ENCODE measurements at regions not wholly inside any gene's neighbourhood (a gene's known extent, or its start where the extent isn't known, plus 50 kb on each side); places are given as distances from the start of the nearest gene placed in this dataset.
A peak's percentile ranks its signal among the peaks of the same experiment; 100 is the strongest.

DNA sequence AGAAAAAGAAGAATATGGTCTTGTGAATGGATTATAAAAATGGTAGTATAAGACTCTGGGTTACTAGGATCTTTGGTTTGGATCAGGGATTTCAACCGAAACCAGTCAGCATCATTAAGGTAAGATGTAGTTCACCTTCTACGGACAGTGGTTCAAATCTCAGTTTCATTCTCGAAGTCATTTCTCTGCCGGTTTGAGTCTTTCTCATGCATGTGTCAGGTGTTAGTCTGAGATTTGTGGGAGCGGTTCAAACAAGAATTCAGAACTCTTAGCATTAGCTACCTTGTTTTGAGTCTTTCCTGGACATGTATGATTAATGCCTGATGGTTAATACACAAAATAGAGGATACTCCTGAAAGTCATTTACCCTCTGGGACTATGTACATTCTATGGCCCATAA is 735.9 kb upstream of the NUDT12 start:
- H2AFZ ChIP-seq (ENCODE audit: low read depth, low read length): no peak overlapping the region
- H3K9me3 ChIP-seq (ENCODE audit: low read length): no peaks in the 10 kb centered on the region
- H3K27me3 ChIP-seq (ENCODE audit: insufficient read depth, low read length): no peaks in the 10 kb centered on the region
- no peaks in the 10 kb centered on the region for H3K4me1 ChIP-seq (ENCODE audit: insufficient read depth, low read length)
- no peaks in the 10 kb centered on the region for H3K36me3 ChIP-seq (ENCODE audit: insufficient read depth, low read length)
- no peak overlapping the region for H3K4me3 ChIP-seq (ENCODE audit: low read length)

GRCh38 chr5:104297076-104297475 is 734.5 kb upstream of the NUDT12 start:
- H3K9me3 ChIP-seq (ENCODE audit: low read length): no peaks in the 10 kb centered on the region
- no peak overlapping the region for H2AFZ ChIP-seq (ENCODE audit: low read depth, low read length)
- H3K27me3 ChIP-seq (ENCODE audit: insufficient read depth, low read length): no peaks in the 10 kb centered on the region
- H3K4me3 ChIP-seq (ENCODE audit: low read length): no peak overlapping the region
- H3K36me3 ChIP-seq (ENCODE audit: insufficient read depth, low read length): no peaks in the 10 kb centered on the region
- no peaks in the 10 kb centered on the region for H3K4me1 ChIP-seq (ENCODE audit: insufficient read depth, low read length)

GRCh38 chr5:104295991-104296390 is 733.4 kb upstream of the NUDT12 start:
- Histone ChIP-seq H3K4me1 (ENCODE audit: insufficient read depth, low read length) (no peaks in the 10 kb centered on the region), H3K4me3 (ENCODE audit: low read length) (no peak overlapping the region), H3K36me3 (ENCODE audit: insufficient read depth, low read length) (no peaks in the 10 kb centered on the region), H3K9me3 (ENCODE audit: low read length) (no peaks in the 10 kb centered on the region), H2AFZ (ENCODE audit: low read depth, low read length) (no peak overlapping the region), H3K27me3 (ENCODE audit: insufficient read depth, low read length) (no peaks in the 10 kb centered on the region)

DNA sequence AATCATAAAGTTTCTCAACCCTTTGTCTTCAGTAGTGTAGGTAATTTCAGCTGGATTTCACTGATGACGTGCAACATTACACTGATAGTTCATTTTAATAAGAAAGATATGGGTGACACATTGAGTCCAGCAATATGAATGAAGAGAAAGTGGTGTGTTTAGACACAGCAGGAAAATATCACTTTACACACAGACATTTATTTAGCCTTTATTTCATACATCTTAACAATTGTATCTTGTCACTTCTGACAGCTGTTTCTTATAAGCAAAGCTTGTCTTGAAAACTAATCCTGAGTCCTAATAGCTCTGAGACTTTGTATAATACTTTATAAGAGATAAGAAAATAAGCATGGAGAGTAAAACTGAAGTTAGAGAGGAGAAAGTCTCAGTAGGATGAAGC is 720.5 kb upstream of the NUDT12 start:
- no peak overlapping the region for H3K4me3 ChIP-seq (ENCODE audit: low read length)
- no peak overlapping the region for H2AFZ ChIP-seq (ENCODE audit: low read depth, low read length)
- H3K36me3 ChIP-seq (ENCODE audit: insufficient read depth, low read length): no peaks in the 10 kb centered on the region

DNA sequence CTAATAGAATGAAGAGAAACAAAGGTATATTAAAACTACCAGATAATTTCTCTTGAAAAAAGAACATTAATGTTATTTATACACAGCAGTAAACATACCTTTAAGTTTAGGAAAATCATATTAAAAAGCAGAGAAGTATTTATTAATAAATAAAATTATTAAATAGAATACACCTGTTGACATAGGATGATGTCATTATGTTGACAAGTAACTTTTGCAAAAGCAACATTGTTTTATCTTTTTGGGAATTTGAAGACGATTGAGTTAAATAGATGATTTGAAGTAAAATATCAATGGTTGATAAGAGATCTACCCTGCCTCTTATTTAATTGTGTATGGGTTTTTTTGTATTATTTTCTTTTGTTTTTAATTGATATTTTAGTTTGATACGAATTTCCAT is 711.1 kb upstream of the NUDT12 start:
- H3K9me3 ChIP-seq (ENCODE audit: low read length): no peaks in the 10 kb centered on the region
- H3K27me3 ChIP-seq (ENCODE audit: insufficient read depth, low read length): no peaks in the 10 kb centered on the region
- H3K4me3 ChIP-seq (ENCODE audit: low read length): no peak overlapping the region
- H3K36me3 ChIP-seq (ENCODE audit: insufficient read depth, low read length): no peaks in the 10 kb centered on the region
- H2AFZ ChIP-seq (ENCODE audit: low read depth, low read length): no peak overlapping the region
- H3K4me1 ChIP-seq (ENCODE audit: insufficient read depth, low read length): no peaks in the 10 kb centered on the region

More for the DNA sequence above, 720.5 kb upstream of the NUDT12 start:
- H3K27me3 ChIP-seq (ENCODE audit: insufficient read depth, low read length): no peaks in the 10 kb centered on the region
- H3K9me3 ChIP-seq (ENCODE audit: low read length): peaks cover 2% of the 10 kb centered on the region
- H3K4me1 ChIP-seq (ENCODE audit: insufficient read depth, low read length): no peaks in the 10 kb centered on the region

DNA sequence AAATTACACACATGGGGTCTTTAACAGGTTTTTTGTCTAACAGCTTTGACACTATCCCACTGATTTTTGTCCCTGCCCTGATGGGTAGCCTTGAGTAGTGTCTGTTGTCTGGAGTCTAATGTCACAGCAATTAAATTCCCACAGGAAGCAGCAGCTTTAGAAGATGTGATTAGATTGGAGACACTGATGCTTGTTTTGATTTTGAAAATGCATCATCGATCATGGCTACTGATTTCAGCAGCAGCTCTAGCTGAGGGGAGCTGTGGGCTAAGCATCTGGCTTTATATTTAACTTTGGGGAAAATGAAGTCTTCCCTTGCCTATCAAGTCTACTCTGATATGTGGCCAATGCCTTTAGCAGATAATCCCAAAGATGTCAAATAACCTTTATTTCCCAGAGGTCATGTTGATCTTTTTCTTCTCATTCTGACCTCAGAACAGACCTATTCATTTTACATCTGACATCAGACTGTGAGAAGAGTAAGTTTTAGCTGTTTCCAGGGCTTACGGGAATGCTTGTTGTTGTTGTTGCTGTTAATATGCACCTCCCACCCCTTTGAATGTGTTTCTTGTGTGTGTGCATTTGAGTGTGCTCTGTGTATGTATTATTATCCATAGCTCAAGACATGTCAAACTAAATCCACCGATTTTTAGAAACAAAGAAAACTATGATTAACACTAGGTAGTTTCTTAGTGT is 704.9 kb upstream of the NUDT12 start:
- Histone ChIP-seq H3K4me3 (ENCODE audit: low read length) (peak overlapping the region; percentile 5), H2AFZ (ENCODE audit: low read depth, low read length) (peak overlapping the region; percentile 48), H3K36me3 (ENCODE audit: insufficient read depth, low read length) (no peaks in the 10 kb centered on the region)

DNA sequence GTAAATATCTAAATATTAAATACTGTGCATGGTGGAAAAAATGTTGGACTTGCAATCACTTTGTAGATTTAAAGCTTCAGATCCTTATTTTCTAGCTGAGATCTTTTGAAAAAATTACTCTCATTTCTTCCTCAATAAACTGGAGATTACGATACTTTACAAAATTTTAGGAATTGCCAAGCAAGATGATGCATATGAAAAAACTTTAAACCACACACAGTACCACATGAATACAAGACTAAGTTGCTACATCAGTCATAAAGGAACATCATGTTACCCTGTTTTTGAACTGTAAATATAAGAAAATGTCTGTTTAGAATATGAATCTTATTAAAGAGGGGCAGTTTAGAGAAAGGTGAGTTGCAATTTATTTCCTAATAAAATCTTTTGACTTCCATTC is 703.6 kb upstream of the NUDT12 start:
- Histone ChIP-seq H3K4me1 (ENCODE audit: insufficient read depth, low read length) (peaks cover 28% of the 10 kb centered on the region), H3K27me3 (ENCODE audit: insufficient read depth, low read length) (no peaks in the 10 kb centered on the region), H3K9me3 (ENCODE audit: low read length) (no peaks in the 10 kb centered on the region), H3K36me3 (ENCODE audit: insufficient read depth, low read length) (no peaks in the 10 kb centered on the region), H3K4me3 (ENCODE audit: low read length) (no peak overlapping the region), H2AFZ (ENCODE audit: low read depth, low read length) (no peak overlapping the region)

More for the DNA sequence above, 704.9 kb upstream of the NUDT12 start:
- peaks cover 28% of the 10 kb centered on the region for H3K4me1 ChIP-seq (ENCODE audit: insufficient read depth, low read length)
- H3K27me3 ChIP-seq (ENCODE audit: insufficient read depth, low read length): no peaks in the 10 kb centered on the region
- H3K9me3 ChIP-seq (ENCODE audit: low read length): no peaks in the 10 kb centered on the region

GRCh38 chr5:104265531-104266140 is 703.0 kb upstream of the NUDT12 start:
- no peak overlapping the region for H2AFZ ChIP-seq (ENCODE audit: low read depth, low read length)
- no peak overlapping the region for H3K4me3 ChIP-seq (ENCODE audit: low read length)
- no peaks in the 10 kb centered on the region for H3K27me3 ChIP-seq (ENCODE audit: insufficient read depth, low read length)
- H3K36me3 ChIP-seq (ENCODE audit: insufficient read depth, low read length): no peaks in the 10 kb centered on the region
- H3K9me3 ChIP-seq (ENCODE audit: low read length): no peaks in the 10 kb centered on the region
- H3K4me1 ChIP-seq (ENCODE audit: insufficient read depth, low read length): peaks cover 28% of the 10 kb centered on the region

GRCh38 chr5:104247260-104247659 is 684.7 kb upstream of the NUDT12 start:
- Histone ChIP-seq H3K4me1 (ENCODE audit: insufficient read depth, low read length) (no peaks in the 10 kb centered on the region), H3K4me3 (ENCODE audit: low read length) (no peak overlapping the region), H2AFZ (ENCODE audit: low read depth, low read length) (no peak overlapping the region), H3K9me3 (ENCODE audit: low read length) (no peaks in the 10 kb centered on the region), H3K27me3 (ENCODE audit: insufficient read depth, low read length) (no peaks in the 10 kb centered on the region), H3K36me3 (ENCODE audit: insufficient read depth, low read length) (no peaks in the 10 kb centered on the region)

DNA sequence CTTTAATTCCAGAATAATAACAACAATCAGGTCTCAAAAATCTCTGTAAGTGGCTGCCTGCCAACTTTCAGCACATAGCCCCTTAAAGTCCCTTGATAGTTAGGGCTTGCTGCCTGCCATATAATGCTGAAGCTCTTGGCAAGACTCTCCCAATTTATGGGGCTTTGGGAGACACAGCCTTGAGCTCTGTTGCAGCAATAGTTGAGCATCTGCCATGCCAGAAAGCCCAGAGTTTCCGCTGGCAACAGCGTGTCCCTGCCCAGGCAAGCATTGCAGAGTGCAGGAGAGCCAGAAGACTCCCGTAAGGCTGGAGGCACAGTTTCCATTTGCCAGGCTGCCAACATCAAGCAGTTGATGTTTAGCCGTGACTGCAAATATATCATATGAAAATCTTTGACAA is 678.5 kb upstream of the NUDT12 start:
- Histone ChIP-seq H3K4me3 (ENCODE audit: low read length) (no peak overlapping the region), H3K9me3 (ENCODE audit: low read length) (no peaks in the 10 kb centered on the region), H3K27me3 (ENCODE audit: insufficient read depth, low read length) (no peaks in the 10 kb centered on the region)

DNA sequence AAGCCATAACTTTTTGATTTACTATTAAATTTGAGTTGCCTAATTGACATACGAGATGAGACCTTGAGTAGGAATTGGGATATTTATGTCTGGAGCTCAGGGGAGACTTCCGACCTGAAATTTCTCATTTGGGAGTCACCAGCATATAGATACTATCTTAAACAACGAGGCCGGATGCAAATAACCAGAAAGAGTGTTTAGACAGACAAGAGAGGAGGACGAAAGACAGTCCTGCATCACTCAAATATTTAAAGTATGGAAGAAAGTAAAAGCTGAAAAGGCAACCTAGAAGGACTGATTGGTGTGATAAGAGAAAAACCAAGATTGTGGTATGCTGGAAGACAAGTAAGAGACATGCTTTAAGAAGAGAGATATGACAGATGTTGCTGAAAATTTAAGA is 675.0 kb upstream of the NUDT12 start:
- Histone ChIP-seq H3K27me3 (ENCODE audit: insufficient read depth, low read length) (no peaks in the 10 kb centered on the region), H3K4me3 (ENCODE audit: low read length) (no peak overlapping the region), H3K9me3 (ENCODE audit: low read length) (no peaks in the 10 kb centered on the region), H3K36me3 (ENCODE audit: insufficient read depth, low read length) (no peaks in the 10 kb centered on the region), H3K4me1 (ENCODE audit: insufficient read depth, low read length) (no peaks in the 10 kb centered on the region), H2AFZ (ENCODE audit: low read depth, low read length) (no peak overlapping the region)

More for the DNA sequence above, 678.5 kb upstream of the NUDT12 start:
- H3K36me3 ChIP-seq (ENCODE audit: insufficient read depth, low read length): no peaks in the 10 kb centered on the region
- H2AFZ ChIP-seq (ENCODE audit: low read depth, low read length): no peak overlapping the region
- no peaks in the 10 kb centered on the region for H3K4me1 ChIP-seq (ENCODE audit: insufficient read depth, low read length)

- no peaks in the 10 kb centered on the region for H3K36me3 ChIP-seq (ENCODE audit: insufficient read depth, low read length)
- H2AFZ ChIP-seq (ENCODE audit: low read depth, low read length): no peak overlapping the region
- H3K4me3 ChIP-seq (ENCODE audit: low read length): no peak overlapping the region
- H3K4me1 ChIP-seq (ENCODE audit: insufficient read depth, low read length): no peaks in the 10 kb centered on the region
- no peaks in the 10 kb centered on the region for H3K9me3 ChIP-seq (ENCODE audit: low read length)
- no peaks in the 10 kb centered on the region for H3K27me3 ChIP-seq (ENCODE audit: insufficient read depth, low read length)
Measured at GRCh38 chr5:104223885-104224773, 661.5 kb upstream of the NUDT12 start.

DNA sequence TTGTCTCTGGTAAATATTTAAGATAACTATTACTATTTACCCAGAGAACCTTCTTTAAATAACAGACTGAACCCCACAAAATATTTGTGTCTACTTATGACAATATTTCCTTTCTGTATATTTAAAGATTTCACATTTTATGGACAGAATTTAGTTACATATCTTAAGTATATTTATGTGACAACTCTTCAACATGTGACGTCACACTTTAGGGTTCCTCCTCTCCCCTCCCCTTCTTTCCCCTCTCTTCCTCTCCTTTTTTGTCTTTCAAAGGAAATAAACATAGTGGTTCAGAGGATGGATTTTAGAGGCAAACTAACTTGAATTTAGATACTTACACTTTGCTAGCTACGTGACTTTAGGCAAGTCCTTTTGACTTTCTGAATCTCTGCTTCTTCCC is 655.6 kb upstream of the NUDT12 start:
- H2AFZ ChIP-seq (ENCODE audit: low read depth, low read length): no peak overlapping the region
- H3K36me3 ChIP-seq (ENCODE audit: insufficient read depth, low read length): no peaks in the 10 kb centered on the region
- H3K4me1 ChIP-seq (ENCODE audit: insufficient read depth, low read length): no peaks in the 10 kb centered on the region
- H3K9me3 ChIP-seq (ENCODE audit: low read length): no peaks in the 10 kb centered on the region
- no peak overlapping the region for H3K4me3 ChIP-seq (ENCODE audit: low read length)
- no peaks in the 10 kb centered on the region for H3K27me3 ChIP-seq (ENCODE audit: insufficient read depth, low read length)

Measured in neuron (in vitro differentiated cells).